Trophoblast cell (in vitro differentiated cells and primary cell): ENCODE measurements at regions not wholly inside any gene's neighbourhood (a gene's known extent, or its start where the extent isn't known, plus 50 kb on each side); places are given as distances from the start of the nearest gene placed in this dataset.
"Not testable (repeated sequence)": the region's sequence is repeated elsewhere in the genome, so short reads cannot be mapped to it uniquely, and the experiment has no call there.

Source experiments
- DNase-seq, 2 donors: peaks; one replicate each; pipeline ENCODE4 v3.0.0-alpha.2; 2016
- H2AFZ ChIP-seq: 2 replicates; pipeline ENCODE4 v1.6.1; 2013; ENCODE audit warnings: low read length, moderate library complexity, mild to moderate bottlenecking; ENCODE audit not compliant: insufficient read depth, poor library complexity
- H2AK5ac ChIP-seq: 2 replicates; pipeline ENCODE4 v1.6.1; 2013; ENCODE audit warnings: mild to moderate bottlenecking, low read length
- H2BK120ac ChIP-seq: 2 replicates; pipeline ENCODE4 v1.6.1; 2013; ENCODE audit warnings: low read length, mild to moderate bottlenecking, moderate library complexity; ENCODE audit not compliant: insufficient read depth, poor library complexity
- H2BK12ac ChIP-seq: 2 replicates; pipeline ENCODE4 v1.6.1; 2013; ENCODE audit warnings: mild to moderate bottlenecking, low read length, moderate library complexity
- H2BK5ac ChIP-seq: 2 replicates; pipeline ENCODE4 v1.6.1; 2013; ENCODE audit warnings: low read length, low read depth, moderate library complexity, mild to moderate bottlenecking; ENCODE audit not compliant: poor library complexity
- H3K14ac ChIP-seq: 2 replicates; pipeline ENCODE4 v1.6.1; 2013; ENCODE audit warnings: mild to moderate bottlenecking, low read length
- H3K18ac ChIP-seq: 2 replicates; pipeline ENCODE4 v1.6.1; 2013; ENCODE audit warnings: mild to moderate bottlenecking, low read length
- H3K23ac ChIP-seq: 2 replicates; pipeline ENCODE4 v1.6.1; 2013; ENCODE audit warnings: low read length
- H3K27ac ChIP-seq: 2 replicates; pipeline ENCODE4 v1.5.1; 2013; ENCODE audit warnings: low read depth, mild to moderate bottlenecking, inconsistent platforms, low read length, moderate library complexity
- H3K27me3 ChIP-seq: 2 replicates; pipeline ENCODE4 v1.6.1; 2013; ENCODE audit warnings: inconsistent platforms, mild to moderate bottlenecking, low read length, moderate library complexity; ENCODE audit not compliant: insufficient read depth
- H3K36me3 ChIP-seq, 2 experiments: 1 replicate in 1 of 2; 2 replicates in 1 of 2; pipeline ENCODE4 v1.6.1; 2013; ENCODE audit warnings: low read length in 2 of 2, mild to moderate bottlenecking in 2 of 2, moderate library complexity in 1 of 2; ENCODE audit not compliant: insufficient read depth in 2 of 2, control insufficient read depth in 1 of 2
- H3K4ac ChIP-seq: 2 replicates; pipeline ENCODE4 v1.6.1; 2013; ENCODE audit warnings: low read depth, mild to moderate bottlenecking, low read length, moderate library complexity
- H3K4me1 ChIP-seq, 2 experiments: 1 replicate in 1 of 2; 2 replicates in 1 of 2; pipeline ENCODE4 v1.6.1; 2013; ENCODE audit warnings: low read length in 2 of 2, mild to moderate bottlenecking in 2 of 2, moderate library complexity in 1 of 2; ENCODE audit not compliant: insufficient read depth in 2 of 2, control insufficient read depth in 1 of 2
- H3K4me2 ChIP-seq: 2 replicates; pipeline ENCODE4 v1.6.1; 2013; ENCODE audit warnings: inconsistent platforms, mild to moderate bottlenecking, low read length, moderate library complexity
- H3K4me3 ChIP-seq: 2 replicates; pipeline ENCODE4 v1.5.1; 2013; ENCODE audit warnings: mild to moderate bottlenecking, low read depth, low read length, inconsistent platforms
- H3K79me1 ChIP-seq: one replicate; pipeline ENCODE4 v1.6.1; 2013; ENCODE audit warnings: low read length
- H3K79me2 ChIP-seq: 2 replicates; pipeline ENCODE4 v1.6.1; 2013; ENCODE audit warnings: low read length, mild to moderate bottlenecking; ENCODE audit not compliant: control insufficient read depth, insufficient read depth, poor library complexity
- H3K9ac ChIP-seq: 2 replicates; pipeline ENCODE4 v1.6.1; 2013; ENCODE audit warnings: mild to moderate bottlenecking, low read length
- H3K9me3 ChIP-seq: 2 replicates; pipeline ENCODE4 v1.6.1; 2013; ENCODE audit warnings: low read depth, mild to moderate bottlenecking, control low read depth, inconsistent platforms, low read length; ENCODE audit not compliant: insufficient read depth
- H4K12ac ChIP-seq: 2 replicates; pipeline ENCODE4 v1.6.1; 2013; ENCODE audit warnings: low read depth, mild to moderate bottlenecking, low read length, moderate library complexity
- H4K8ac ChIP-seq: 2 replicates; pipeline ENCODE4 v1.6.1; 2013; ENCODE audit warnings: low read depth, mild to moderate bottlenecking, low read length, moderate library complexity
- H4K91ac ChIP-seq: one replicate; pipeline ENCODE4 v1.6.1; 2013; ENCODE audit warnings: low read depth, mild to moderate bottlenecking, low read length, moderate library complexity
- whole genome bisulfite sequencing: extraction: QIAGEN DNeasy Blood & Tissue Kit; methylation state at CpG from one replicate; pipeline ENCODE4 v1.1.7; 2013; ENCODE audit warnings: missing lambda C conversion rate; ENCODE audit not compliant: insufficient read length, insufficient coverage; ENCODE audit errors: extremely low coverage; 5-methylcytosine and 5-hydroxymethylcytosine counted together

DNA sequence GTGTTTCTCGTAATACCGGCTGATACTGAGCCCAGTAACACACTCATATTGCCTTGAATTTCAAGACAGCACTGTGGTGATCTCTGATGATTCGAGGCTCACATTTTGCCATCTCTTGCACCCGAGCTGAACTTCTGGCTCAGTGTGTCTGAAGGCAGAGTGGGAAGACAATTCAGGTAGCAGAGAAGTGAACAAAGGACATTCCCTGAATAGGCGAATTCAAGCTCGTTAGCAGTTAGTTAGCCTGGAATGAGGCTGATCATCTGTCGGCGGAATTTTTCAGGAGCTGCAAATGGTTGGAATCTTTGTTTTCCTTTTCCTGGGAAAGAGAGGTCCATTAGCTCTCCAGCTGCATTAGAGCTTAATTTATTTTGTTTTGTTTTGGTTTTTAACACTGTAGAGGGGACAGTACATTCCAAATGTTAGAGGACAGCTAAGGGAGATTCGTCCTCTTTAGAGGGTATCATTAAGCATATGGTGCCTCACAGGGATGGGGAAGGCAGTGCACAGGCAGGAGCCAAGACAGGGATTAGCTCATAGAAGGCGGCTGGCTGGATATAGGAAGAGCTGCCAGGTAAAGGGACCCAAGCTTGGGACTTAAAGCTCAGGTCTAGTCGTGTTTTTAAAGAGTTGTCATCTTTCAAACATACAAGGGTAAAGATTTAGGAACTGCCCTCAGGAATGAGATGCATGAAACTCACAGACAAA, 119.7 kb upstream of the DLG1 start:
- no CpG with 5 or more reads among the region's 11 CpGs for WGBS

DNA sequence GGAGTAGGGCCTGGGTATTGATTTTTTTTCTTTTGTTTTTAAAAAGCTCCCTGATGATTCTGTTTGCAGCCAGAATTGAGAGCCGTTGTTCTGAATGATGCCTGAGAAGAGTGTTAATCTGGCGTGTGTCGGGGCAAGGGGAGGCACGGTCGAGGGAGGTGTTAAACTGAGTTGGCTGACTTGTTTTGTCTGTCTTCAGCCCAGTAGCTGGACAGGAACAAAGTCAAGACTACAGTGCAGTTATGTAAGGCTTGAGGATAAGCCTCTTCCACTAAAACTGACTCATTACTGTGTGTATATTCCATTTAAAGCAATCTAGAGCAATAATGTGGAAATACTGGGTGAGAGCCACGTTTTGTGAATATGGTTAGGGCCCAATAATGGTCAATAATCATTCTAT, 119.0 kb upstream of the DLG1 start:
- no peaks in the 10 kb centered on the region for H3K79me1 ChIP-seq
- no peak overlapping the region for H3K18ac ChIP-seq
- H4K91ac ChIP-seq = no peak overlapping the region
- no peak overlapping the region for H3K4me2 ChIP-seq
- H2BK120ac ChIP-seq = no peak overlapping the region
- H2AK5ac ChIP-seq = no peak overlapping the region
- H3K79me2 ChIP-seq = no peaks in the 10 kb centered on the region
- no peak overlapping the region for H4K8ac ChIP-seq
- no peak overlapping the region for H3K14ac ChIP-seq
- H4K12ac ChIP-seq = no peak overlapping the region
- no peak overlapping the region for H2BK5ac ChIP-seq
- no peaks in the 10 kb centered on the region for H3K4me1 ChIP-seq
- no peak overlapping the region for H3K23ac ChIP-seq
- no peaks in the 10 kb centered on the region for H3K27me3 ChIP-seq
- H3K9ac ChIP-seq = no peak overlapping the region
- H3K4ac ChIP-seq = no peak overlapping the region
- no peak overlapping the region for H3K27ac ChIP-seq
- H2BK12ac ChIP-seq = no peak overlapping the region
- no peaks in the 10 kb centered on the region for H3K36me3 ChIP-seq
- DNase-seq = no peak
- H3K4me3 ChIP-seq = no peak overlapping the region
- no peaks in the 10 kb centered on the region for H3K9me3 ChIP-seq
- no CpG with 5 or more reads among the region's 6 CpGs for WGBS
- H2AFZ ChIP-seq = no peak overlapping the region

More for the DNA sequence above, 119.7 kb upstream of the DLG1 start:
- Histone ChIP-seq H4K8ac (no peak overlapping the region), H3K9me3 (no peaks in the 10 kb centered on the region), H3K4me2 (no peak overlapping the region), H4K12ac (no peak overlapping the region), H3K79me1 (no peaks in the 10 kb centered on the region), H3K23ac (no peak overlapping the region), H2AK5ac (no peak overlapping the region), H3K27me3 (no peaks in the 10 kb centered on the region), H3K4me1 (no peaks in the 10 kb centered on the region), H3K27ac (no peak overlapping the region), H2BK5ac (no peak overlapping the region), H4K91ac (no peak overlapping the region), H3K4ac (no peak overlapping the region), H3K36me3 (no peaks in the 10 kb centered on the region), H3K4me3 (no peak overlapping the region), H3K9ac (no peak overlapping the region), H3K79me2 (no peaks in the 10 kb centered on the region), H3K18ac (no peak overlapping the region), H2BK12ac (no peak overlapping the region), H3K14ac (no peak overlapping the region), H2BK120ac (no peak overlapping the region), H2AFZ (no peak overlapping the region)
- DNase-seq = no peak

DNA sequence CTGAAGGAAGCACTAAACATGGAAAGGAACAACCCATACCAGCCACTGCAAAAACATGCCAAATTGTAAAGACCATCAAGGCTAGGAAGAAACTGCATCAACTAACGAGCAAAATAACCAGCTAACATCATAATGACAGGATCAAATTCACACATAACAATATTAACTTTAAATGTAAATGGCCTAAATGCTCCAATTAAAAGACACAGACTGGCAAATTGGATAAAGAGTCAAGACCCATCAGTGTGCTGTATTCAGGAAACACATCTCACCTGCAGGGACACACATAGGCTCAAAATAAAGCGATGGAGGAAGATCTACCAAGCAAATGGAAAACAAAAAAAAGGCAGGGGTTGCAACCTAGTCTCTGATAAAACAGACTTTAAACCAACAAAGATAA, 113.5 kb upstream of the DLG1 start:
- not testable (repeated sequence) for H2BK5ac ChIP-seq, H3K23ac ChIP-seq, H3K4ac ChIP-seq, H2AK5ac ChIP-seq, H4K8ac ChIP-seq, H3K79me1 ChIP-seq, H3K4me3 ChIP-seq, H2BK120ac ChIP-seq, H3K14ac ChIP-seq, DNase-seq, H3K27me3 ChIP-seq, H3K36me3 ChIP-seq, H3K18ac ChIP-seq, H3K79me2 ChIP-seq, H3K4me2 ChIP-seq, H3K27ac ChIP-seq, H2BK12ac ChIP-seq, H4K12ac ChIP-seq, H2AFZ ChIP-seq, H4K91ac ChIP-seq, H3K4me1 ChIP-seq, H3K9ac ChIP-seq, H3K9me3 ChIP-seq
- no CpG with 5 or more reads among the region's 2 CpGs for WGBS

DNA sequence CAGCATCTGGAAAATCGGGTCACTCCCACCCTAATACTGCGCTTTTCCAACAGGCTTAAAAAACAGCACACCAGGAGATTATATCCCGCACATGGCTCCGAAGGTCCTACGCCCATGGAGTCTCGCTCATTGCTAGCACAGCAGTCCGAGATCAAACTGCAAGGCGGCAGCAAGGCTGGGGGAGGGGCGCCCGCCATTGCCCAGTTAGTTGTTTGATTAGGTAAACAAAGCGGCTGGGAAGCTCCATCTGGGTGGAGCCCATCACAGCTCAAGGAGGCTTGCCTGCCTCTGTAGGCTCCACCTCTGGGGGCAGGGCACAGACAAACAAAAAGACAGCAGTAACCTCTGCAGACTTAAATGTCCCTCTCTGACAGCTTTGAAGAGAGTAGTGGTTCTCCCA, 111.8 kb upstream of the DLG1 start:
- H3K79me2 ChIP-seq, H3K4me1 ChIP-seq, H3K9ac ChIP-seq, H3K23ac ChIP-seq, H3K36me3 ChIP-seq, H2BK120ac ChIP-seq, H3K14ac ChIP-seq, H3K27ac ChIP-seq, H2AFZ ChIP-seq, H3K4ac ChIP-seq, H3K18ac ChIP-seq, DNase-seq, H3K4me3 ChIP-seq, H3K27me3 ChIP-seq, H3K4me2 ChIP-seq, H4K12ac ChIP-seq, H3K9me3 ChIP-seq, H4K91ac ChIP-seq, H2BK5ac ChIP-seq, H3K79me1 ChIP-seq, H4K8ac ChIP-seq, H2AK5ac ChIP-seq, H2BK12ac ChIP-seq: not testable (repeated sequence)
- WGBS = no CpG with 5 or more reads among the region's 11 CpGs
